22Rv1 (cell line): ENCODE measurements at regions not wholly inside any gene's neighbourhood (a gene's known extent, or its start where the extent isn't known, plus 50 kb on each side); places are given as distances from the start of the nearest gene placed in this dataset.

Experiments used
- CTCF ChIP-seq: fragments of 450-650 bp; IDR thresholded peaks from 2 replicates; pipeline ENCODE4 v1.5.1; 2017; ENCODE audit warnings: mild to moderate bottlenecking
- ZFX ChIP-seq: fragments of 450-650 bp; IDR thresholded peaks from 2 replicates; pipeline ENCODE4 v1.6.1; 2017; ENCODE audit warnings: antibody characterized with exemption, borderline replicate concordance

GRCh38 chr13:76336889-76337844, 549.0 kb downstream of the KCTD12 start:
- TF ChIP-seq CTCF (no peak), ZFX (no peak)
